Activated T-helper 2 cell treated with anti-CD3 and anti-CD28 coated beads, Interferon-gamma antibody, Interleukin-2, Interleukin-4, amounts not matched to agents 10 μg/mL and 5 μg/mL and 100 μg/mL, durations not matched to agents 14 hours and 24 hours and 36 hours (primary cell): ENCODE measurements at regions not wholly inside any gene's neighbourhood (a gene's known extent, or its start where the extent isn't known, plus 50 kb on each side); places are given as distances from the start of the nearest gene placed in this dataset.

Source experiments
- DNase-seq: peaks from one replicate; pipeline ENCODE4 v3.0.0; 2021; ENCODE audit warnings: low spot score
- H3K27ac Mint-ChIP-seq: one replicate; pipeline ENCODE4 v1.8.0; 2021; ENCODE audit warnings: mixed read lengths
- H3K27me3 Mint-ChIP-seq: one replicate; pipeline ENCODE4 v1.8.0; 2021; ENCODE audit warnings: low read depth, mixed read lengths
- H3K36me3 Mint-ChIP-seq: one replicate; pipeline ENCODE4 v1.8.0; 2021; ENCODE audit warnings: low read depth, mixed read lengths
- H3K4me1 Mint-ChIP-seq: one replicate; pipeline ENCODE4 v1.8.0; 2021; ENCODE audit warnings: low read depth, mixed read lengths
- H3K4me3 Mint-ChIP-seq: one replicate; pipeline ENCODE4 v1.8.0; 2021; ENCODE audit warnings: low read depth, mild to moderate bottlenecking, moderate library complexity, mixed read lengths
- H3K9me3 Mint-ChIP-seq: one replicate; pipeline ENCODE4 v1.8.0; 2021; ENCODE audit warnings: mixed read lengths
- intact Hi-C: fragments of 100-400 bp; cut with micrococcal nuclease; formaldehyde crosslinking; loops from one replicate; pipeline ENCODE4 v1.15.1; 2023

- H3K4me3 Mint-ChIP-seq, result no peak overlapping the region
- intact Hi-C loops, result no loop called here
Observed at GRCh38 chr4:184317234-184317918, 99.7 kb upstream of the ENPP6 start.

GRCh38 chr4:184316821-184317220, 99.1 kb upstream of the ENPP6 start:
- DNase-seq, result no peak
- Mint-ChIP-seq H3K27me3 (no peaks in the 10 kb centered on the region), H3K4me1 (peaks cover 60% of the 10 kb centered on the region), H3K9me3 (no peaks in the 10 kb centered on the region), H3K36me3 (no peaks in the 10 kb centered on the region), H3K4me3 (no peak overlapping the region), H3K27ac (no peak overlapping the region)
- intact Hi-C loops, result no loop called here

More at GRCh38 chr4:184317234-184317918, 99.7 kb upstream of the ENPP6 start:
- no peaks in the 10 kb centered on the region for H3K36me3 Mint-ChIP-seq
- no peaks in the 10 kb centered on the region for H3K27me3 Mint-ChIP-seq
- peak; percentile 6 for DNase-seq
- H3K4me1 Mint-ChIP-seq, result peaks cover 56% of the 10 kb centered on the region
- peak overlapping the region; percentile 26 for H3K27ac Mint-ChIP-seq
- H3K9me3 Mint-ChIP-seq, result no peaks in the 10 kb centered on the region

GRCh38 chr4:184315675-184316359, 98.1 kb upstream of the ENPP6 start:
- Mint-ChIP-seq H3K36me3 (no peaks in the 10 kb centered on the region), H3K27ac (peak overlapping the region; percentile 51), H3K9me3 (no peaks in the 10 kb centered on the region), H3K4me1 (peaks cover 70% of the 10 kb centered on the region), H3K27me3 (no peaks in the 10 kb centered on the region), H3K4me3 (no peak overlapping the region)
- intact Hi-C loops, result no loop called here
- DNase-seq, result no peak

GRCh38 chr4:184313702-184314659, 96.3 kb upstream of the ENPP6 start:
- no peaks in the 10 kb centered on the region for H3K9me3 Mint-ChIP-seq
- DNase-seq, result no peak
- intact Hi-C loops, result loop anchor here (1.0 to 5.0 kb wide), 2 partner anchors 26 to 68 kb away; no protein-coding TSS in a partner anchor
- no peaks in the 10 kb centered on the region for H3K27me3 Mint-ChIP-seq
- peak overlapping the region; percentile 56 for H3K27ac Mint-ChIP-seq
- peaks cover 72% of the 10 kb centered on the region for H3K4me1 Mint-ChIP-seq
- no peak overlapping the region for H3K4me3 Mint-ChIP-seq
- no peaks in the 10 kb centered on the region for H3K36me3 Mint-ChIP-seq

- peak overlapping the region; percentile 56 for H3K27ac Mint-ChIP-seq
- DNase-seq, result no peak
- no peak overlapping the region for H3K4me3 Mint-ChIP-seq
- H3K4me1 Mint-ChIP-seq, result peaks cover 68% of the 10 kb centered on the region
- no peaks in the 10 kb centered on the region for H3K27me3 Mint-ChIP-seq
- intact Hi-C loops, result loop anchor here (1.0 to 5.0 kb wide), 2 partner anchors 25 to 69 kb away; no protein-coding TSS in a partner anchor
- H3K9me3 Mint-ChIP-seq, result no peaks in the 10 kb centered on the region
- H3K36me3 Mint-ChIP-seq, result no peaks in the 10 kb centered on the region
Observed at GRCh38 chr4:184313058-184313581, 95.4 kb upstream of the ENPP6 start.

- DNase-seq, result peak; percentile 2
- no peak overlapping the region for H3K4me3 Mint-ChIP-seq
- intact Hi-C loops, result loop anchor here (5.0 kb wide), 1 partner anchor 70 kb away; no protein-coding TSS in a partner anchor
- H3K27ac Mint-ChIP-seq, result no peak overlapping the region
- H3K27me3 Mint-ChIP-seq, result no peaks in the 10 kb centered on the region
- no peaks in the 10 kb centered on the region for H3K36me3 Mint-ChIP-seq
- no peaks in the 10 kb centered on the region for H3K9me3 Mint-ChIP-seq
- H3K4me1 Mint-ChIP-seq, result peaks cover 69% of the 10 kb centered on the region
Observed at GRCh38 chr4:184312126-184312525, 94.5 kb upstream of the ENPP6 start.

- Mint-ChIP-seq H3K9me3 (no peaks in the 10 kb centered on the region), H3K27ac (peak overlapping the region; percentile 73), H3K36me3 (no peaks in the 10 kb centered on the region), H3K4me3 (no peak overlapping the region), H3K4me1 (peaks cover 68% of the 10 kb centered on the region), H3K27me3 (no peaks in the 10 kb centered on the region)
- peak; percentile 6 for DNase-seq
- intact Hi-C loops, result loop anchor here (1.0 to 5.0 kb wide), 2 partner anchors 8 to 71 kb away; no protein-coding TSS in a partner anchor
Observed at GRCh38 chr4:184310881-184311709, 93.4 kb upstream of the ENPP6 start.

GRCh38 chr4:184310171-184310567, 92.5 kb upstream of the ENPP6 start:
- Mint-ChIP-seq H3K27me3 (no peaks in the 10 kb centered on the region), H3K9me3 (peaks cover 8% of the 10 kb centered on the region), H3K4me3 (no peak overlapping the region), H3K27ac (peak overlapping the region; percentile 56), H3K4me1 (peaks cover 68% of the 10 kb centered on the region), H3K36me3 (peaks cover 4% of the 10 kb centered on the region)
- no peak for DNase-seq
- intact Hi-C loops, result loop anchor here (1.0 to 5.0 kb wide), 2 partner anchors 9 to 72 kb away; no protein-coding TSS in a partner anchor

GRCh38 chr4:184309241-184310170, 91.8 kb upstream of the ENPP6 start:
- H3K9me3 Mint-ChIP-seq, result peaks cover 14% of the 10 kb centered on the region
- H3K4me3 Mint-ChIP-seq, result no peak overlapping the region
- H3K27me3 Mint-ChIP-seq, result no peaks in the 10 kb centered on the region
- H3K4me1 Mint-ChIP-seq, result peaks cover 63% of the 10 kb centered on the region
- no peak for DNase-seq
- H3K27ac Mint-ChIP-seq, result peak overlapping the region; percentile 34
- peaks cover 9% of the 10 kb centered on the region for H3K36me3 Mint-ChIP-seq
- intact Hi-C loops, result loop anchor here (1.0 to 5.0 kb wide), 2 partner anchors 10 to 73 kb away; no protein-coding TSS in a partner anchor

GRCh38 chr4:184306949-184307348, 89.3 kb upstream of the ENPP6 start:
- H3K27me3 Mint-ChIP-seq, result no peaks in the 10 kb centered on the region
- H3K36me3 Mint-ChIP-seq, result peaks cover 18% of the 10 kb centered on the region
- peaks cover 32% of the 10 kb centered on the region for H3K9me3 Mint-ChIP-seq
- H3K27ac Mint-ChIP-seq, result no peak overlapping the region
- H3K4me1 Mint-ChIP-seq, result peaks cover 39% of the 10 kb centered on the region
- intact Hi-C loops, result no loop called here
- no peak overlapping the region for H3K4me3 Mint-ChIP-seq
- DNase-seq, result no peak

- no peak overlapping the region for H3K27ac Mint-ChIP-seq
Observed at GRCh38 chr4:184306470-184306869, 88.8 kb upstream of the ENPP6 start.

More at GRCh38 chr4:184306470-184306869, 88.8 kb upstream of the ENPP6 start:
- DNase-seq, result no peak
- Mint-ChIP-seq H3K36me3 (peaks cover 18% of the 10 kb centered on the region), H3K9me3 (peaks cover 32% of the 10 kb centered on the region), H3K27me3 (no peaks in the 10 kb centered on the region), H3K4me3 (no peak overlapping the region), H3K4me1 (peaks cover 34% of the 10 kb centered on the region)
- intact Hi-C loops, result no loop called here
